Esophagus (tissue), 2 donors: ENCODE measurements at regions not wholly inside any gene's neighbourhood (a gene's known extent, or its start where the extent isn't known, plus 50 kb on each side); places are given as distances from the start of the nearest gene placed in this dataset.
"Not testable (repeated sequence)": the region's sequence is repeated elsewhere in the genome, so short reads cannot be mapped to it uniquely, and the experiment has no call there.

Experiments used
- H3K27ac ChIP-seq, 2 donors: one replicate each; pipeline ENCODE4 v1.5.1; 2013; ENCODE audit warnings: low read depth in 2 of 2, mild to moderate bottlenecking in 2 of 2, inconsistent platforms in 1 of 2, low read length in 1 of 2, moderate library complexity in 1 of 2
- H3K27me3 ChIP-seq, 2 donors: one replicate each; pipeline ENCODE4 v1.6.1; 2013; ENCODE audit warnings: low read length in 2 of 2, control low read depth in 1 of 2, mild to moderate bottlenecking in 1 of 2; ENCODE audit not compliant: insufficient read depth in 2 of 2, control insufficient read depth in 1 of 2
- H3K36me3 ChIP-seq, 2 donors: one replicate each; pipeline ENCODE4 v1.6.1; 2013; ENCODE audit warnings: low read length in 1 of 2; ENCODE audit not compliant: control insufficient read depth in 2 of 2, insufficient read depth in 2 of 2
- H3K4me1 ChIP-seq, 2 donors: one replicate each; pipeline ENCODE4 v1.6.1; 2013; ENCODE audit warnings: low read length in 1 of 2; ENCODE audit not compliant: control insufficient read depth in 2 of 2, insufficient read depth in 2 of 2
- H3K4me3 ChIP-seq, 2 donors: one replicate each; pipeline ENCODE4 v1.5.1; 2013; ENCODE audit warnings: low read length in 2 of 2, mild to moderate bottlenecking in 2 of 2, low read depth in 1 of 2, moderate library complexity in 1 of 2
- H3K9me3 ChIP-seq, 2 donors: one replicate each; pipeline ENCODE4 v1.6.1; 2013; ENCODE audit warnings: mild to moderate bottlenecking in 2 of 2, low read depth in 1 of 2, low read length in 1 of 2, moderate library complexity in 1 of 2; ENCODE audit not compliant: control insufficient read depth in 2 of 2, insufficient read depth in 1 of 2
- WGBS, 2 donors: extraction: QIAGEN DNeasy Blood & Tissue Kit; methylation state at CpG; one replicate each; pipeline ENCODE4 v1.1.7; 2013; 5-methylcytosine and 5-hydroxymethylcytosine counted together
- donor health status: healthy with polysubstance abuse.
- donor health status: Bipolar disorder and iron deficiency.

- Histone ChIP-seq H3K27me3 (no peaks in the 10 kb centered on the region), H3K4me3 (no peak overlapping the region), H3K27ac (no peak overlapping the region), H3K9me3 (no peaks in the 10 kb centered on the region), H3K36me3 (no peaks in the 10 kb centered on the region), H3K4me1 (no peaks in the 10 kb centered on the region)
- WGBS, 2 donors, result 82% methylated on average over 3 of the region's 3 CpGs
These were observed 798.5 kb downstream of the TRIB2 start for GRCh38 chr2:13515254-13515653.

GRCh38 chr2:13522096-13522495 lies 805.4 kb downstream of the TRIB2 start:
- no peaks in the 10 kb centered on the region for H3K4me1 ChIP-seq
- H3K36me3 ChIP-seq, result no peaks in the 10 kb centered on the region
- no peak overlapping the region for H3K4me3 ChIP-seq
- H3K9me3 ChIP-seq, result no peaks in the 10 kb centered on the region
- H3K27ac ChIP-seq, result peak overlapping the region in 1 of 2 donors; percentile 38
- WGBS, 2 donors, result 79 to 80% methylated on average over 6 of the region's 6 CpGs
- no peaks in the 10 kb centered on the region for H3K27me3 ChIP-seq

- H3K27ac ChIP-seq, result peak overlapping the region; percentile 71 to 90
- 24% methylated on average over 6 of the region's 6 CpGs for WGBS, 2 donors
These were observed 806.4 kb downstream of the TRIB2 start for GRCh38 chr2:13522917-13523821.

GRCh38 chr2:13524492-13524891 lies 807.8 kb downstream of the TRIB2 start:
- Histone ChIP-seq H3K27me3 (no peaks in the 10 kb centered on the region), H3K9me3 (no peaks in the 10 kb centered on the region), H3K4me1 (no peaks in the 10 kb centered on the region), H3K36me3 (no peaks in the 10 kb centered on the region), H3K4me3 (no peak overlapping the region), H3K27ac (no peak overlapping the region)
- WGBS, 2 donors, result 59 to 63% methylated on average over 1 of the region's 1 CpG

More at GRCh38 chr2:13522917-13523821, 806.4 kb downstream of the TRIB2 start:
- Histone ChIP-seq H3K9me3 (no peaks in the 10 kb centered on the region), H3K4me3 (no peak overlapping the region), H3K36me3 (no peaks in the 10 kb centered on the region), H3K27me3 (no peaks in the 10 kb centered on the region), H3K4me1 (no peaks in the 10 kb centered on the region)

GRCh38 chr2:13531735-13532410 lies 815.1 kb downstream of the TRIB2 start:
- H3K36me3 ChIP-seq, H3K27me3 ChIP-seq, H3K27ac ChIP-seq, H3K4me3 ChIP-seq, H3K9me3 ChIP-seq, H3K4me1 ChIP-seq: not testable (repeated sequence)
- WGBS, 2 donors, result 76 to 82% methylated on average over 8 to 9 of the region's 9 CpGs

- not testable (repeated sequence) for H3K9me3 ChIP-seq, H3K27ac ChIP-seq, H3K4me3 ChIP-seq, H3K36me3 ChIP-seq, H3K4me1 ChIP-seq, H3K27me3 ChIP-seq
- 81 to 82% methylated on average over 22 of the region's 22 CpGs for WGBS, 2 donors
These were observed 816.2 kb downstream of the TRIB2 start for GRCh38 chr2:13532781-13533523.

- no peaks in the 10 kb centered on the region for H3K9me3 ChIP-seq
- H3K27me3 ChIP-seq, result no peaks in the 10 kb centered on the region
- H3K36me3 ChIP-seq, result no peaks in the 10 kb centered on the region
- no peak overlapping the region for H3K27ac ChIP-seq
- 78 to 88% methylated on average over 2 of the region's 2 CpGs for WGBS, 2 donors
- H3K4me1 ChIP-seq, result no peaks in the 10 kb centered on the region
- no peak overlapping the region for H3K4me3 ChIP-seq
These were observed 816.8 kb downstream of the TRIB2 start for GRCh38 chr2:13533524-13533922.

GRCh38 chr2:13536941-13537340 lies 820.2 kb downstream of the TRIB2 start:
- Histone ChIP-seq H3K4me3 (no peak overlapping the region), H3K27ac (no peak overlapping the region), H3K36me3 (no peaks in the 10 kb centered on the region), H3K9me3 (no peaks in the 10 kb centered on the region), H3K4me1 (no peaks in the 10 kb centered on the region), H3K27me3 (no peaks in the 10 kb centered on the region)
- 60 to 71% methylated on average over 6 of the region's 6 CpGs for WGBS, 2 donors

- Histone ChIP-seq H3K4me3 (no peak overlapping the region), H3K27ac (no peak overlapping the region), H3K9me3 (no peaks in the 10 kb centered on the region), H3K36me3 (no peaks in the 10 kb centered on the region), H3K27me3 (no peaks in the 10 kb centered on the region), H3K4me1 (no peaks in the 10 kb centered on the region)
- WGBS, 2 donors, result 61 to 67% methylated on average over 9 of the region's 9 CpGs
These were observed 821.1 kb downstream of the TRIB2 start for GRCh38 chr2:13537771-13538349.
